ENCODE measurements at regions not wholly inside any gene's neighbourhood (a gene's known extent, or its start where the extent isn't known, plus 50 kb on each side); places are given as distances from the start of the nearest gene placed in this dataset.

DNA sequence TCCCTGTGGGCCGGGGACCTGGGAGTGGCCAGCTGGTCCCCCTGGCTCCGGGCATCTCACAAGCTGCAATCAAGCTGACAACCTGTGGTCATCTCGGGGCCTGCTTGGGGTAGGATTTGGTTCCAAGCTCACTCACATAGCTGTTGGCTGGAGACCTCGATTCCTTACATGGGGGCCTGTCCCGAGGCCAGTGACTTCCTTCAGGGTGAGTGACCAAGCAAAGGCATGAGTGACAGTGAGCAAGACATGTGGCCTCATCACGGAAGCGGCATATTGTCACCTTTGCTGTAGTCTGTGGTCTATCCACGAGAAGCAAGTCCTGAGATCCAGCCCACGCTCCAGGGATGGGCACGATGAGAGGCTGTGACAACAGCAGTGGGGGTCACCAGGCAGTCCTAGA lies 131.4 kb upstream of the ID2 start:
- TF ChIP-seq EP300 (IDR thresholded peaks at IDR 0.05), result no peak
- TF ChIP-seq, protein P1, sequence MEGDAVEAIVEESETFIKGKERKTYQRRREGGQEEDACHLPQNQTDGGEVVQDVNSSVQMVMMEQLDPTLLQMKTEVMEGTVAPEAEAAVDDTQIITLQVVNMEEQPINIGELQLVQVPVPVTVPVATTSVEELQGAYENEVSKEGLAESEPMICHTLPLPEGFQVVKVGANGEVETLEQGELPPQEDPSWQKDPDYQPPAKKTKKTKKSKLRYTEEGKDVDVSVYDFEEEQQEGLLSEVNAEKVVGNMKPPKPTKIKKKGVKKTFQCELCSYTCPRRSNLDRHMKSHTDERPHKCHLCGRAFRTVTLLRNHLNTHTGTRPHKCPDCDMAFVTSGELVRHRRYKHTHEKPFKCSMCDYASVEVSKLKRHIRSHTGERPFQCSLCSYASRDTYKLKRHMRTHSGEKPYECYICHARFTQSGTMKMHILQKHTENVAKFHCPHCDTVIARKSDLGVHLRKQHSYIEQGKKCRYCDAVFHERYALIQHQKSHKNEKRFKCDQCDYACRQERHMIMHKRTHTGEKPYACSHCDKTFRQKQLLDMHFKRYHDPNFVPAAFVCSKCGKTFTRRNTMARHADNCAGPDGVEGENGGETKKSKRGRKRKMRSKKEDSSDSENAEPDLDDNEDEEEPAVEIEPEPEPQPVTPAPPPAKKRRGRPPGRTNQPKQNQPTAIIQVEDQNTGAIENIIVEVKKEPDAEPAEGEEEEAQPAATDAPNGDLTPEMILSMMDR (IDR thresholded peaks at IDR 0.05), result no peak

Measured in esophagus muscularis mucosa (tissue), 3 donors.